ENCODE measurements at regions not wholly inside any gene's neighbourhood (a gene's known extent, or its start where the extent isn't known, plus 50 kb on each side); places are given as distances from the start of the nearest gene placed in this dataset.

DNA sequence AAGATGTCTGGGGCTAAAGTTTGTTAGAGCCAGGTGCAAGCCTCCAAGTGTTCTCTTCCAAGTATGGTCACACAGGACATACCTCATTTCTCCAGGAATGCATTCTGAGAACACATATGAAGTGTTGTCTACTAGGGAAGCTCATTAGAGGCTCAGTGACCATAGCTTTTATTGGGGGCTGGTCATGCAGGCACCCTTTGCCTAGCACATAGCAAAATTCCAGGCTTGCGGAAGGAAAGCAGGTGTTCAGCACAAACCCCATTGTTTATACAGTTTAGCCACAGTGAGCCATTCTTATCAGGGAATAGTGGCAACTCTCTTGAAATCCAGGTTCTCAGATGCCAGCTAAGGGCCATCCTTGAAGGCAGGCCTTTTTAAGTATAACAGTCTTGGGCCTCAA is 112.1 kb upstream of the XIST start:
- TF ChIP-seq NRF1 (IDR thresholded peaks at IDR 0.05; ENCODE audit: low read depth, low read length) = no peak
- TF ChIP-seq RCOR1 (IDR thresholded peaks at IDR 0.05; ENCODE audit: low read length) = no peak
- TF ChIP-seq EP300 (IDR thresholded peaks at IDR 0.05; ENCODE audit: borderline replicate concordance in 1 of 2, low read depth in 1 of 2, low read length in 1 of 2) = no peak
- TF ChIP-seq CTCF (IDR thresholded peaks at IDR 0.05) = no peak
- no peak for TF ChIP-seq SMC3 (IDR thresholded peaks at IDR 0.05; ENCODE audit: low read depth, low read length)
- no peak for TF ChIP-seq USF2 (IDR thresholded peaks at IDR 0.05; ENCODE audit: borderline replicate concordance, low read depth, low read length)
- no peak for TF ChIP-seq FOXJ3 (CRISPR knock-in tag; IDR thresholded peaks at IDR 0.05)
- no peak for TF ChIP-seq RAD21 (IDR thresholded peaks at IDR 0.05; ENCODE audit: low read length)
- no peak for TF ChIP-seq MEF2A (IDR thresholded peaks at IDR 0.05; ENCODE audit: borderline replicate concordance, low read depth)
- TF ChIP-seq MAX (IDR thresholded peaks at IDR 0.05; ENCODE audit: low read depth) = no peak
- TF ChIP-seq SIN3A (IDR thresholded peaks at IDR 0.05; ENCODE audit: borderline replicate concordance, low read depth, low read length) = no peak
- TF ChIP-seq, protein P1, sequence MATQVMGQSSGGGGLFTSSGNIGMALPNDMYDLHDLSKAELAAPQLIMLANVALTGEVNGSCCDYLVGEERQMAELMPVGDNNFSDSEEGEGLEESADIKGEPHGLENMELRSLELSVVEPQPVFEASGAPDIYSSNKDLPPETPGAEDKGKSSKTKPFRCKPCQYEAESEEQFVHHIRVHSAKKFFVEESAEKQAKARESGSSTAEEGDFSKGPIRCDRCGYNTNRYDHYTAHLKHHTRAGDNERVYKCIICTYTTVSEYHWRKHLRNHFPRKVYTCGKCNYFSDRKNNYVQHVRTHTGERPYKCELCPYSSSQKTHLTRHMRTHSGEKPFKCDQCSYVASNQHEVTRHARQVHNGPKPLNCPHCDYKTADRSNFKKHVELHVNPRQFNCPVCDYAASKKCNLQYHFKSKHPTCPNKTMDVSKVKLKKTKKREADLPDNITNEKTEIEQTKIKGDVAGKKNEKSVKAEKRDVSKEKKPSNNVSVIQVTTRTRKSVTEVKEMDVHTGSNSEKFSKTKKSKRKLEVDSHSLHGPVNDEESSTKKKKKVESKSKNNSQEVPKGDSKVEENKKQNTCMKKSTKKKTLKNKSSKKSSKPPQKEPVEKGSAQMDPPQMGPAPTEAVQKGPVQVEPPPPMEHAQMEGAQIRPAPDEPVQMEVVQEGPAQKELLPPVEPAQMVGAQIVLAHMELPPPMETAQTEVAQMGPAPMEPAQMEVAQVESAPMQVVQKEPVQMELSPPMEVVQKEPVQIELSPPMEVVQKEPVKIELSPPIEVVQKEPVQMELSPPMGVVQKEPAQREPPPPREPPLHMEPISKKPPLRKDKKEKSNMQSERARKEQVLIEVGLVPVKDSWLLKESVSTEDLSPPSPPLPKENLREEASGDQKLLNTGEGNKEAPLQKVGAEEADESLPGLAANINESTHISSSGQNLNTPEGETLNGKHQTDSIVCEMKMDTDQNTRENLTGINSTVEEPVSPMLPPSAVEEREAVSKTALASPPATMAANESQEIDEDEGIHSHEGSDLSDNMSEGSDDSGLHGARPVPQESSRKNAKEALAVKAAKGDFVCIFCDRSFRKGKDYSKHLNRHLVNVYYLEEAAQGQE (IDR thresholded peaks at IDR 0.05; ENCODE audit: low read depth, low read length) = no peak
- TF ChIP-seq JUND (IDR thresholded peaks at IDR 0.05) = no peak
- no peak for TF ChIP-seq POLR2AphosphoS5 (IDR thresholded peaks at IDR 0.05; ENCODE audit: low read depth, low read length)

Measured in SK-N-SH (cell line).